ENCODE measurements at regions not wholly inside any gene's neighbourhood (a gene's known extent, or its start where the extent isn't known, plus 50 kb on each side); places are given as distances from the start of the nearest gene placed in this dataset.

GRCh38 chrX:149161435-149162088 lies 343.5 kb downstream of the IDS start:
- Histone ChIP-seq H3K4me2 (ENCODE audit: low read depth, low read length) (no peak overlapping the region), H3K36me3 (replicated peaks; ENCODE audit: insufficient read depth, low read length) (no peaks in the 10 kb centered on the region), H4K20me1 (ENCODE audit: insufficient read depth, low read length) (no peaks in the 10 kb centered on the region), H3K9me3 (replicated peaks; ENCODE audit: insufficient read depth, low read length) (no peaks in the 10 kb centered on the region), H3K4me3 (ENCODE audit: low read length) (no peak overlapping the region), H3K9ac (ENCODE audit: low read length) (no peak overlapping the region), H3K27me3 (replicated peaks; ENCODE audit: insufficient read depth, low read length) (no peaks in the 10 kb centered on the region), H3K9me2 (replicated peaks; ENCODE audit: insufficient read depth, low read length) (no peaks in the 10 kb centered on the region), H3K4me1 (ENCODE audit: low read length) (no peaks in the 10 kb centered on the region), H3K27ac (ENCODE audit: low read length) (no peak overlapping the region), H3K79me2 (ENCODE audit: low read length) (no peaks in the 10 kb centered on the region), H3F3A (ENCODE audit: insufficient read depth, low read length) (no peaks in the 10 kb centered on the region), H2AFZ (ENCODE audit: low read length) (no peak overlapping the region)
- no peak for DNase-seq
- TF ChIP-seq EZH2phosphoT487 (IDR thresholded peaks at IDR 0.05; ENCODE audit: low read length), result no peak
- no peak for TF ChIP-seq CTCF (IDR thresholded peaks at IDR 0.05; ENCODE audit: low read length)
- TF ChIP-seq EZH2 (optimal IDR thresholded peaks at IDR 0.05; ENCODE audit: low read depth, low read length), result no peak

GRCh38 chrX:149157976-149158375 lies 347.1 kb downstream of the IDS start:
- Histone ChIP-seq H3K9ac (ENCODE audit: low read length) (no peak overlapping the region), H4K20me1 (ENCODE audit: insufficient read depth, low read length) (no peaks in the 10 kb centered on the region), H3K36me3 (replicated peaks; ENCODE audit: insufficient read depth, low read length) (no peaks in the 10 kb centered on the region), H3K27ac (ENCODE audit: low read length) (no peak overlapping the region), H3K9me2 (replicated peaks; ENCODE audit: insufficient read depth, low read length) (no peaks in the 10 kb centered on the region), H3K79me2 (ENCODE audit: low read length) (no peaks in the 10 kb centered on the region), H2AFZ (ENCODE audit: low read length) (no peak overlapping the region), H3K27me3 (replicated peaks; ENCODE audit: insufficient read depth, low read length) (no peaks in the 10 kb centered on the region), H3F3A (ENCODE audit: insufficient read depth, low read length) (no peaks in the 10 kb centered on the region), H3K9me3 (replicated peaks; ENCODE audit: insufficient read depth, low read length) (no peaks in the 10 kb centered on the region), H3K4me1 (ENCODE audit: low read length) (no peaks in the 10 kb centered on the region), H3K4me3 (ENCODE audit: low read length) (no peak overlapping the region), H3K4me2 (ENCODE audit: low read depth, low read length) (no peak overlapping the region)
- TF ChIP-seq CTCF (IDR thresholded peaks at IDR 0.05; ENCODE audit: low read length) (no peak), EZH2phosphoT487 (IDR thresholded peaks at IDR 0.05; ENCODE audit: low read length) (no peak), EZH2 (optimal IDR thresholded peaks at IDR 0.05; ENCODE audit: low read depth, low read length) (no peak)
- DNase-seq, result no peak

GRCh38 chrX:149152941-149153340 lies 352.2 kb downstream of the IDS start:
- no peak overlapping the region for H2AFZ ChIP-seq (ENCODE audit: low read length)
- no peaks in the 10 kb centered on the region for H4K20me1 ChIP-seq (ENCODE audit: insufficient read depth, low read length)
- H3K4me2 ChIP-seq (ENCODE audit: low read depth, low read length), result no peak overlapping the region
- H3K4me1 ChIP-seq (ENCODE audit: low read length), result no peaks in the 10 kb centered on the region
- H3K9me3 ChIP-seq (replicated peaks; ENCODE audit: insufficient read depth, low read length), result no peaks in the 10 kb centered on the region
- H3F3A ChIP-seq (ENCODE audit: insufficient read depth, low read length), result no peaks in the 10 kb centered on the region
- H3K27ac ChIP-seq (ENCODE audit: low read length), result no peak overlapping the region
- H3K36me3 ChIP-seq (replicated peaks; ENCODE audit: insufficient read depth, low read length), result no peaks in the 10 kb centered on the region
- no peaks in the 10 kb centered on the region for H3K9me2 ChIP-seq (replicated peaks; ENCODE audit: insufficient read depth, low read length)
- no peak for DNase-seq
- H3K9ac ChIP-seq (ENCODE audit: low read length), result no peak overlapping the region
- no peaks in the 10 kb centered on the region for H3K27me3 ChIP-seq (replicated peaks; ENCODE audit: insufficient read depth, low read length)
- no peaks in the 10 kb centered on the region for H3K79me2 ChIP-seq (ENCODE audit: low read length)
- no peak overlapping the region for H3K4me3 ChIP-seq (ENCODE audit: low read length)
- TF ChIP-seq EZH2 (optimal IDR thresholded peaks at IDR 0.05; ENCODE audit: low read depth, low read length), result no peak
- TF ChIP-seq CTCF (IDR thresholded peaks at IDR 0.05; ENCODE audit: low read length), result no peak
- no peak for TF ChIP-seq EZH2phosphoT487 (IDR thresholded peaks at IDR 0.05; ENCODE audit: low read length)

Data from MM.1S (cell line).